C4-2B (cell line): ENCODE measurements at regions not wholly inside any gene's neighbourhood (a gene's known extent, or its start where the extent isn't known, plus 50 kb on each side); places are given as distances from the start of the nearest gene placed in this dataset.
"Not testable (repeated sequence)": the region's sequence is repeated elsewhere in the genome, so short reads cannot be mapped to it uniquely, and the experiment has no call there.

ENCODE experiments used
- ZFX ChIP-seq: fragments of 450-650 bp; IDR thresholded peaks from 2 replicates; pipeline ENCODE4 v1.6.1; 2017
- TF ChIP-seq, protein P1 (sequence below): fragments of 450-650 bp; conservative IDR thresholded peaks from 2 replicates; pipeline ENCODE4 v1.5.1; 2017; ENCODE audit warnings: mild to moderate bottlenecking

DNA sequence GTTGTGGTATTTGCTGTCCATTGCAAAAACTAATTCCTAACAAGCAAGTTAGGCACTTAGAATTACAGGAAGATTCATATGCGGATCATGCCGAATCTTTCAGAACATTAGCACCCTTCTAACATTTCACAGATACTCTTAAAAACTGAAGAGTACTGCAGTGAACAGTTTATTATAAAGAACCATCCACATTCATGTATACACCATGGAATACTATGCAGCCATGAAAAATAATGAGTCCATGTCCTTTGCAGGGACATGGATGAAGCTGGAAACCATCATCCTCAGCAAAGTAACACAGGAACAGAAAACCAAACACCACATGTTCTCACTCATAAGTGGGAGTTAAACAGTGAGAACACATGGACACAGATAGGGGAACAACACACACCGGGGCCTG, 319.9 kb downstream of the FGFR2 start:
- TF ChIP-seq, protein P1, sequence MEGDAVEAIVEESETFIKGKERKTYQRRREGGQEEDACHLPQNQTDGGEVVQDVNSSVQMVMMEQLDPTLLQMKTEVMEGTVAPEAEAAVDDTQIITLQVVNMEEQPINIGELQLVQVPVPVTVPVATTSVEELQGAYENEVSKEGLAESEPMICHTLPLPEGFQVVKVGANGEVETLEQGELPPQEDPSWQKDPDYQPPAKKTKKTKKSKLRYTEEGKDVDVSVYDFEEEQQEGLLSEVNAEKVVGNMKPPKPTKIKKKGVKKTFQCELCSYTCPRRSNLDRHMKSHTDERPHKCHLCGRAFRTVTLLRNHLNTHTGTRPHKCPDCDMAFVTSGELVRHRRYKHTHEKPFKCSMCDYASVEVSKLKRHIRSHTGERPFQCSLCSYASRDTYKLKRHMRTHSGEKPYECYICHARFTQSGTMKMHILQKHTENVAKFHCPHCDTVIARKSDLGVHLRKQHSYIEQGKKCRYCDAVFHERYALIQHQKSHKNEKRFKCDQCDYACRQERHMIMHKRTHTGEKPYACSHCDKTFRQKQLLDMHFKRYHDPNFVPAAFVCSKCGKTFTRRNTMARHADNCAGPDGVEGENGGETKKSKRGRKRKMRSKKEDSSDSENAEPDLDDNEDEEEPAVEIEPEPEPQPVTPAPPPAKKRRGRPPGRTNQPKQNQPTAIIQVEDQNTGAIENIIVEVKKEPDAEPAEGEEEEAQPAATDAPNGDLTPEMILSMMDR: not testable (repeated sequence)
- TF ChIP-seq ZFX: not testable (repeated sequence)
